ENCODE measurements at regions not wholly inside any gene's neighbourhood (a gene's known extent, or its start where the extent isn't known, plus 50 kb on each side); places are given as distances from the start of the nearest gene placed in this dataset.

- H2BK120ac ChIP-seq (ENCODE audit: insufficient read depth, low read length, poor library complexity) = no peak overlapping the region
- no peak overlapping the region for H3K14ac ChIP-seq (ENCODE audit: low read length)
- H2AFZ ChIP-seq (ENCODE audit: insufficient read depth, low read length, poor library complexity) = no peak overlapping the region
- no peak overlapping the region for H3K27ac ChIP-seq (ENCODE audit: low read depth, low read length)
- H3K9me3 ChIP-seq (ENCODE audit: insufficient read depth, low read depth, low read length) = no peaks in the 10 kb centered on the region
- H3K27me3 ChIP-seq (ENCODE audit: insufficient read depth, low read length) = no peaks in the 10 kb centered on the region
- H3K4me3 ChIP-seq (ENCODE audit: low read depth, low read length) = no peak overlapping the region
- no peak overlapping the region for H2AK5ac ChIP-seq (ENCODE audit: low read length)
- no CpG with 5 or more reads among the region's 1 CpG for WGBS (ENCODE audit: extremely low coverage, insufficient coverage, insufficient read length)
- H4K8ac ChIP-seq (ENCODE audit: low read depth, low read length) = no peak overlapping the region
- H3K9ac ChIP-seq (ENCODE audit: low read length) = no peak overlapping the region
- no peaks in the 10 kb centered on the region for H3K79me1 ChIP-seq (ENCODE audit: low read length)
- no peaks in the 10 kb centered on the region for H3K79me2 ChIP-seq (ENCODE audit: control insufficient read depth, insufficient read depth, low read length, poor library complexity)
- no peak overlapping the region for H3K18ac ChIP-seq (ENCODE audit: low read length)
- no peak overlapping the region for H4K12ac ChIP-seq (ENCODE audit: low read depth, low read length)
- no peak overlapping the region for H2BK5ac ChIP-seq (ENCODE audit: low read depth, low read length, poor library complexity)
- no peaks in the 10 kb centered on the region for H3K36me3 ChIP-seq (ENCODE audit: control insufficient read depth in 1 of 2, insufficient read depth in 2 of 2, low read length in 2 of 2)
- DNase-seq = no peak
- H3K4me1 ChIP-seq (ENCODE audit: control insufficient read depth in 1 of 2, insufficient read depth in 2 of 2, low read length in 2 of 2) = no peaks in the 10 kb centered on the region
- H3K23ac ChIP-seq (ENCODE audit: low read length) = no peak overlapping the region
- no peak overlapping the region for H4K91ac ChIP-seq (ENCODE audit: low read depth, low read length)
- H2BK12ac ChIP-seq (ENCODE audit: low read length) = no peak overlapping the region
- no peak overlapping the region for H3K4ac ChIP-seq (ENCODE audit: low read depth, low read length)
- no peak overlapping the region for H3K4me2 ChIP-seq (ENCODE audit: low read length)
Observed at GRCh38 chr3:76820481-76820880, 219.4 kb upstream of the ROBO2 start.

- Histone ChIP-seq H4K12ac (ENCODE audit: low read depth, low read length) (no peak overlapping the region), H3K79me1 (ENCODE audit: low read length) (no peaks in the 10 kb centered on the region), H2AK5ac (ENCODE audit: low read length) (no peak overlapping the region), H3K23ac (ENCODE audit: low read length) (no peak overlapping the region), H3K79me2 (ENCODE audit: control insufficient read depth, insufficient read depth, low read length, poor library complexity) (no peaks in the 10 kb centered on the region), H3K4me2 (ENCODE audit: low read length) (no peak overlapping the region), H4K91ac (ENCODE audit: low read depth, low read length) (no peak overlapping the region), H3K4me3 (ENCODE audit: low read depth, low read length) (no peak overlapping the region), H2BK12ac (ENCODE audit: low read length) (no peak overlapping the region), H3K9me3 (ENCODE audit: insufficient read depth, low read depth, low read length) (no peaks in the 10 kb centered on the region), H3K18ac (ENCODE audit: low read length) (no peak overlapping the region), H3K27me3 (ENCODE audit: insufficient read depth, low read length) (no peaks in the 10 kb centered on the region), H3K4me1 (ENCODE audit: control insufficient read depth in 1 of 2, insufficient read depth in 2 of 2, low read length in 2 of 2) (no peaks in the 10 kb centered on the region), H3K36me3 (ENCODE audit: control insufficient read depth in 1 of 2, insufficient read depth in 2 of 2, low read length in 2 of 2) (no peaks in the 10 kb centered on the region), H3K14ac (ENCODE audit: low read length) (no peak overlapping the region), H3K27ac (ENCODE audit: low read depth, low read length) (no peak overlapping the region), H2BK120ac (ENCODE audit: insufficient read depth, low read length, poor library complexity) (no peak overlapping the region), H4K8ac (ENCODE audit: low read depth, low read length) (no peak overlapping the region), H2AFZ (ENCODE audit: insufficient read depth, low read length, poor library complexity) (no peak overlapping the region), H3K4ac (ENCODE audit: low read depth, low read length) (no peak overlapping the region), H3K9ac (ENCODE audit: low read length) (no peak overlapping the region), H2BK5ac (ENCODE audit: low read depth, low read length, poor library complexity) (no peak overlapping the region)
- DNase-seq = no peak
- WGBS (ENCODE audit: extremely low coverage, insufficient coverage, insufficient read length) = no CpG with 5 or more reads among the region's 6 CpGs
Observed at GRCh38 chr3:76824658-76825240, 215.2 kb upstream of the ROBO2 start.

- Histone ChIP-seq H4K8ac (ENCODE audit: low read depth, low read length) (no peak overlapping the region), H2BK5ac (ENCODE audit: low read depth, low read length, poor library complexity) (no peak overlapping the region), H3K4me1 (ENCODE audit: control insufficient read depth in 1 of 2, insufficient read depth in 2 of 2, low read length in 2 of 2) (no peaks in the 10 kb centered on the region), H3K23ac (ENCODE audit: low read length) (no peak overlapping the region), H2BK120ac (ENCODE audit: insufficient read depth, low read length, poor library complexity) (no peak overlapping the region), H2AK5ac (ENCODE audit: low read length) (no peak overlapping the region), H3K27ac (ENCODE audit: low read depth, low read length) (no peak overlapping the region), H2AFZ (ENCODE audit: insufficient read depth, low read length, poor library complexity) (no peak overlapping the region), H3K9ac (ENCODE audit: low read length) (no peak overlapping the region), H3K79me1 (ENCODE audit: low read length) (no peaks in the 10 kb centered on the region), H4K91ac (ENCODE audit: low read depth, low read length) (no peak overlapping the region), H3K36me3 (ENCODE audit: control insufficient read depth in 1 of 2, insufficient read depth in 2 of 2, low read length in 2 of 2) (no peaks in the 10 kb centered on the region), H4K12ac (ENCODE audit: low read depth, low read length) (no peak overlapping the region), H3K4me3 (ENCODE audit: low read depth, low read length) (no peak overlapping the region), H3K18ac (ENCODE audit: low read length) (no peak overlapping the region), H3K79me2 (ENCODE audit: control insufficient read depth, insufficient read depth, low read length, poor library complexity) (no peaks in the 10 kb centered on the region), H2BK12ac (ENCODE audit: low read length) (no peak overlapping the region), H3K9me3 (ENCODE audit: insufficient read depth, low read depth, low read length) (no peaks in the 10 kb centered on the region), H3K4me2 (ENCODE audit: low read length) (no peak overlapping the region), H3K4ac (ENCODE audit: low read depth, low read length) (no peak overlapping the region), H3K14ac (ENCODE audit: low read length) (no peak overlapping the region), H3K27me3 (ENCODE audit: insufficient read depth, low read length) (no peaks in the 10 kb centered on the region)
- no peak for DNase-seq
- WGBS (ENCODE audit: extremely low coverage, insufficient coverage, insufficient read length) = no CpG with 5 or more reads among the region's 5 CpGs
Observed at GRCh38 chr3:76826861-76827260, 213.0 kb upstream of the ROBO2 start.

- Histone ChIP-seq H3K4me3 (ENCODE audit: low read depth, low read length) (no peak overlapping the region), H2AFZ (ENCODE audit: insufficient read depth, low read length, poor library complexity) (no peak overlapping the region), H3K4me1 (ENCODE audit: control insufficient read depth in 1 of 2, insufficient read depth in 2 of 2, low read length in 2 of 2) (no peaks in the 10 kb centered on the region), H2AK5ac (ENCODE audit: low read length) (no peak overlapping the region), H3K4me2 (ENCODE audit: low read length) (no peak overlapping the region), H4K8ac (ENCODE audit: low read depth, low read length) (no peak overlapping the region), H3K23ac (ENCODE audit: low read length) (no peak overlapping the region), H4K91ac (ENCODE audit: low read depth, low read length) (no peak overlapping the region), H2BK5ac (ENCODE audit: low read depth, low read length, poor library complexity) (no peak overlapping the region), H3K27ac (ENCODE audit: low read depth, low read length) (no peak overlapping the region), H2BK120ac (ENCODE audit: insufficient read depth, low read length, poor library complexity) (no peak overlapping the region), H3K18ac (ENCODE audit: low read length) (no peak overlapping the region), H3K27me3 (ENCODE audit: insufficient read depth, low read length) (no peaks in the 10 kb centered on the region), H2BK12ac (ENCODE audit: low read length) (no peak overlapping the region), H3K9ac (ENCODE audit: low read length) (no peak overlapping the region), H3K79me2 (ENCODE audit: control insufficient read depth, insufficient read depth, low read length, poor library complexity) (no peaks in the 10 kb centered on the region), H3K14ac (ENCODE audit: low read length) (no peak overlapping the region), H3K79me1 (ENCODE audit: low read length) (no peaks in the 10 kb centered on the region), H3K36me3 (ENCODE audit: control insufficient read depth in 1 of 2, insufficient read depth in 2 of 2, low read length in 2 of 2) (no peaks in the 10 kb centered on the region), H3K4ac (ENCODE audit: low read depth, low read length) (no peak overlapping the region), H3K9me3 (ENCODE audit: insufficient read depth, low read depth, low read length) (no peaks in the 10 kb centered on the region), H4K12ac (ENCODE audit: low read depth, low read length) (no peak overlapping the region)
- WGBS (ENCODE audit: extremely low coverage, insufficient coverage, insufficient read length) = no CpG with 5 or more reads among the region's 1 CpG
- DNase-seq = no peak
Observed at GRCh38 chr3:76827701-76828226, 212.1 kb upstream of the ROBO2 start.
